K562 (cell line): ENCODE measurements at regions not wholly inside any gene's neighbourhood (a gene's known extent, or its start where the extent isn't known, plus 50 kb on each side); places are given as distances from the start of the nearest gene placed in this dataset.

Source experiments
- AFF4 ChIP-seq: sonication (generic); formaldehyde crosslinking; IDR thresholded peaks from 2 replicates; pipeline ENCODE4 v1.8.0; 2023; ENCODE audit warnings: mild to moderate bottlenecking, missing genetic modification reagents
- ATF4 ChIP-seq: fragments of 450-650 bp; formaldehyde crosslinking; IDR thresholded peaks from 2 replicates; pipeline ENCODE4 v1.4.0; 2022; ENCODE audit warnings: mild to moderate bottlenecking, moderate library complexity
- DDX20 ChIP-seq: fragments of 450-650 bp; IDR thresholded peaks from 2 replicates; pipeline ENCODE4 v1.6.1; 2016; ENCODE audit warnings: missing genetic modification characterization, low read depth, mild to moderate bottlenecking, missing compliant biosample characterization, moderate library complexity
- ELF1 ChIP-seq: fragments of 200-800 bp; sonication (Bioruptor generic); IDR thresholded peaks from 2 replicates; pipeline ENCODE4 v1.6.1; 2016; ENCODE audit warnings: missing genetic modification characterization, missing compliant biosample characterization
- ERF ChIP-seq: fragments of 450-650 bp; formaldehyde crosslinking; IDR thresholded peaks from 2 replicates; pipeline ENCODE4 v1.4.0; 2020; ENCODE audit warnings: mild to moderate bottlenecking, mixed read lengths
- HCFC1 ChIP-seq: IDR thresholded peaks from 2 replicates; pipeline ENCODE4 v1.6.1; 2012; ENCODE audit warnings: low read depth, low read length, improper control_type of control experiment
- JUNB ChIP-seq: fragments of 450-650 bp; formaldehyde crosslinking; conservative IDR thresholded peaks from 2 replicates; pipeline ENCODE4 v1.4.0; 2020; ENCODE audit warnings: mild to moderate bottlenecking
- RFX1 ChIP-seq: fragments of 450-650 bp; IDR thresholded peaks from 2 replicates; pipeline ENCODE4 v1.6.1; 2016; ENCODE audit warnings: mild to moderate bottlenecking, moderate library complexity
- SMAD4 ChIP-seq: fragments of 250-450 bp; sonication (Bioruptor Pico); conservative IDR thresholded peaks from 2 replicates; pipeline ENCODE4 v1.8.0; 2021; ENCODE audit warnings: inconsistent platforms, mild to moderate bottlenecking, moderate library complexity
- ZBTB11 ChIP-seq, 3 experiments: fragments of 200-800 bp in 1 of 3; fragments of 250-450 bp in 1 of 3; fragments of 450-650 bp in 1 of 3; sonication (Bioruptor Pico) in 1 of 3; sonication (Bioruptor generic) in 1 of 3; formaldehyde crosslinking in 1 of 3; IDR thresholded peaks; 2 replicates each; pipeline versions ENCODE4 v1.6.1 to v1.8.0; 2016 to 2022; ENCODE audit warnings: mild to moderate bottlenecking in 2 of 3, missing genetic modification characterization in 2 of 3, missing compliant biosample characterization in 1 of 3, moderate library complexity in 1 of 3
- ZNF133 ChIP-seq: fragments of 250-450 bp; sonication (Bioruptor Pico); IDR thresholded peaks from 2 replicates; pipeline ENCODE4 v1.4.0; 2020; ENCODE audit warnings: mild to moderate bottlenecking
- ZNF668 ChIP-seq: fragments of 250-450 bp; sonication (Bioruptor Pico); IDR thresholded peaks from 2 replicates; pipeline ENCODE4 v1.8.0; 2022; ENCODE audit warnings: mild to moderate bottlenecking, inconsistent platforms

GRCh38 chr18:1907470-1908206 is 663.7 kb downstream of the METTL4 start (continued):
- TF ChIP-seq SMAD4 (CRISPR knock-in tag), result no peak
- no peak for TF ChIP-seq ERF (CRISPR knock-in tag)
- no peak for TF ChIP-seq ATF4 (CRISPR knock-in tag)
- TF ChIP-seq ELF1 (tag), result no peak
- no peak for TF ChIP-seq ZNF668 (CRISPR knock-in tag)
- no peak for TF ChIP-seq ZNF133 (CRISPR knock-in tag)
- TF ChIP-seq RFX1, result no peak
- TF ChIP-seq ZBTB11 (CRISPR knock-in tag; IDR thresholded peaks at IDR 0.05), result no peak
- no peak for TF ChIP-seq JUNB (CRISPR knock-in tag)
- no peak for TF ChIP-seq AFF4 (CRISPR knock-in tag)
- TF ChIP-seq DDX20 (tag), result no peak
- TF ChIP-seq HCFC1, result no peak
